DMS114 treated with DMSO at 0.1 percent for 48 hours (cell line): ENCODE measurements at regions not wholly inside any gene's neighbourhood (a gene's known extent, or its start where the extent isn't known, plus 50 kb on each side); places are given as distances from the start of the nearest gene placed in this dataset.

Source experiments
- DNase-seq: peaks from one replicate; lab custom pipeline; 2025; ENCODE audit not compliant: unreplicated experiment; lab: John Stamatoyannopoulos, UW

DNA sequence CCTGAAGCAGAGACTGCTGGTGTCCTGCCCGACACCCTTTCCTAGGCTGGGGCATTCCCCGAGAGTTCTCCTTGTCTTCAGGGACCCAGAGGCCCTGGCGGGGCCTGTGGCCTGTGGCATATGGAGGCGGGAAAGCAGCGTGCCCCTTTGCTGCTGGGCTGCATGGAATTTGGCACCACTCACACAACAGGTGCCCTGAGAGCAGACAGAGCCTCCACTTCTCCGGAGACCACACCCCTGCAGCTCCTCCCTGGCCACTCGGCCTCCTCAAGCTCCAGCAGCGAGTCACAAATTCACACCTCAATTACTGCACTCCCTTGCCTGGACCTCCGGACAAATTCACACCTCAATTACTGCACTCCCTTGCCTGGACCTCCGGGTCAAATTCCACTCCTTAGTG lies 1375.2 kb downstream of the TBC1D22A start:
- no peak for DNase-seq

DNA sequence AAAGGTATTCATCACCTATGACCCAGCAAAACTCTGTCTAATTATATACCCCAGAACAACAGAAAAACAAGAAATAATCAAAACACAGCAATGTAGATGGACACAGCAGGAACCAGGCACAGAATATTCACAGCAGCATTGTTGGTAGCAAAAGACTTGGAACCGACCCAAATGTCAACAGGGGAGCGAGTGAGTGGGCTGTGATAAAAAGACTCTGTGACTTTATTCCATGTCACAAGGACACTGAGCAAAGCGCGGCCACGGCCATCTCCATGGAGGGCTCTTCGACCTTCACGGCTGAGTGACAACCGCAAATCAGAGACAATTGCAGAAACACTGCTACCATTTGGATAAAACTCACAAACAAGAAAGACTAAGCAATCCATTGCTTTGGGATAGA lies 1373.1 kb downstream of the TBC1D22A start:
- no peak for DNase-seq

DNA sequence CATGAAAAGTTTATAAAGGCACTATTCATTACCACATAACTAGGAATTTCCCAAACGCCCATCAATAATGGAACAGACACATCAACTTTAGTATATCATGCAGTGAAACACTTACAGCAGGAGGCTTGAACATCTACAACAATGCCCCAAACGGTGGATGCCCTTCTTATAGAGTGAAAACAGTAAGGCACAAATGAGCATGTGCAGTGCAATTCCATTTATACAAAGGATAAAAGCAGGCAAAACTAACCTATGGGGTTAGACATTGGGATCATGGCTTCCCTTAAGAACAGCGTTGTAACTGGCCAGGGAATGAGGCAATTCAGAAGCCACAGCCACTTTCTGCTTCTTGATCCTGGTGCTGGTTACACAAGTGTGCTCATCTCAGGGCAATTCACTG lies 1363.0 kb downstream of the TBC1D22A start:
- no peak for DNase-seq

DNA sequence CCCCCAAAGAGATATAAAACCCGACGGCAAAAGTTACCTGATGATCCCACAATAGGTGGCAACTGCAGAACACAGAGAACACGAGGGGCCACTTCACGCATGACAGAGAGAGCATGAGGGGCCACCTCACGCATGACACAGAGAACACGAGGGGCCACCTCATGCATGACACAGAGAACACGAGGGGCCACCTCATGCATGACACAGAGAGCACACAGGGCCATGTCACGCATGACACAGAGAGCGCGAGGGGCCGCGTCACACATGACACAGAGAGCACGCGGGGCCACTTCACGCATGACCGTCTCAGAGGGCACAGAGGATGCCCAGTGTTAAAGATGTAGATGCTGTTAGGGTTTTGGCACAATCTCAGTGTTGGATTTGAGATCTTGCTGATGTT lies 1359.5 kb downstream of the TBC1D22A start:
- no peak for DNase-seq

DNA sequence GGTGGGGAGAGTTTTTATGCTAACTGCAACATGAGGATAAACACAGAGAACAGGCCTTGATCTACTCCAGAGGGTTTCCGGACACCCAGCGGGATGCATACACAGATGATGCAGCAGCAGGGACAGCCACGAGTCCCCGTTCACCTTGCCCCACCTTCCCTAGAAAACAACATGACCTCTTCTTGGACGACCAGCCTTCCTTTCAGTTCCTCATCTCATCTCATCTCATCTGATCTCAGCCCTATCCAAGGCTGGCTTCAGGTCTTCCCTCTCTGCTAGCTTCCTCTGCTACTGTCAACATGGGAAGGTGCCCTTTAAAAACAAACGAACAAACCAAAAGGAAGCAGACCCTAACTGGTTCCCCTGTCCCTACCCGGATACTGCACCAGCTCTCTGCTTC lies 1356.2 kb downstream of the TBC1D22A start:
- DNase-seq: no peak

DNA sequence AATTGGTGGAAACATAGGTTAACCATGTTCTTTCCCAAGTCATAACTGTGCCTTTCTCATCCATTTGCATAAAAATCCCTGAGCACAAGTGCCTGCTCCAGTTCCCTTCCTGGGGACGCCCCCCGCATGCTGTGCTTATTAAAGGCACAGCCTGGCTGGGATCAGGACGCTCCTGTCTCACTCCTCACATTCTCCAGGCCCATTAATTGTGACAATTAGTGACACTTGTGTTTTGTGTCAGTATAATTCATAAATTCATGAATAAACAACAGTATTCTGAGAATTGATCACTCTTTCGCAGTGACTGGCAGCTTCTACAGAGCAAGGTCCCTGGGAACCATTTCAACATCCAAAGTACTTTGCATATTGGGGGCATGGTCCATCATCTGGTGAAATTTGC lies 1354.4 kb downstream of the TBC1D22A start:
- no peak for DNase-seq

DNA sequence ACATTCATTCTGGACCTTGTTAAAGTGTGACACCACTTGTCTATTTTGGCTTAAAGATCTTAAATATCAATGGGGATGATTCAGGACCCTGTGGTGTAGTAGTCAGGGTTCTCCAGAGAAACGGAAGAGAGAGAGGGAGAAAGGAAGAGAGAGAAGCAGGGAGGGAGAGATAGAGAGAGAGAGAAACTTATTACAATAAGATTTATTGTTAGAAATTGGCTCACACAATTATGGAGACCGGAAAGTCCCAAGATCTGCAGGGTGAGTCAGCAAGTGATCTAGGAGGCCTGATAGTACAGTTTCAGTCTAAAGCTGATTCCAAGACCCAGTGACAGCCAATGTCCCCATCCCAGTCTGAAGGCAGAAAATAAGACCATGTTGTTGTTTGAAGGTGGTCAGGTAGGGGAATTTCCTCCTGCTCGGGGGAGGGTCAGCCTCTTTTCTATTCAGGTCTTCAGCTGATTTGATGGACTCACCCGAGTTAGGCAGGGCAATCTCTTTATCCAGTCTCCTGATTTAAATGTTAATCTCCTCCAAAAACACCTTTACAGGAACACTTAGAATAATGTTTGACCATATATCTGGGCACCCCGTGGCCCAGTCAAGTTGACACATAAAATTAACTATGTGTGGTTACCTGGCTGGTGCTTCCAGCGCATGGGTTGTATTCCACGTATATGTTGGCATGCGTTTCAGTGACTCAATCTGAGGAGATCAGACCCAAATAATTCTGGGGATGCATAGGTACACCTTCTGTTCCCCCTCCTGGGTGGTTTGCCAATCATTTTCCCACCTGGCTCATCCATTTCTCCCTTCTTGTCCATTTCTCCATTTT lies 1350.5 kb downstream of the TBC1D22A start:
- no peak for DNase-seq

DNA sequence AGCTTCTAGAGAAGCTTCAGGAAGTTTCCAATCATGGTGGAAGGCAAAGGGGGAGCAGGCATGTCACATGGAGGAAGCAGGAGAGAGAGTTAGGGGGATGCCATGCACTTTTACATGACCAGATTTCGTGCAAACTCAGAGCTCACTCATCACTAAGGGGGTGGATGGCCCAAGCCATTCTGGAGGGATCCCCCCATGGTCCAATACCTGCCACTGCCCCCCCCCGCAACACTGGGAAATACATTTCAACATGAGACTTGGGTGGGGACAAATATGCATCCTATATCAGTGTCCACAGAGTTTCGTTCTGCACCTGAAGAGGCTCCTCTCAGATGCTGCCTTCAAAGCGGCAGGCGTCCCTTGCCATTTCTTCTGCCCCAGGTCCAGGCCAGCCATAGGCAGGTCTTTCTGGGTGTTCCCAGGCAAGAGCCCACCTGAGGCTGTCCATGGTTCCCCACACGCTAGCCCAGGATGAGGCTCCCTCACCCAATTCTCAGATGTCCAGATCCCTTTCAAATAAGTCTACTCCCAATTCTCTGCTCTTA lies 1344.3 kb downstream of the TBC1D22A start:
- no peak for DNase-seq

DNA sequence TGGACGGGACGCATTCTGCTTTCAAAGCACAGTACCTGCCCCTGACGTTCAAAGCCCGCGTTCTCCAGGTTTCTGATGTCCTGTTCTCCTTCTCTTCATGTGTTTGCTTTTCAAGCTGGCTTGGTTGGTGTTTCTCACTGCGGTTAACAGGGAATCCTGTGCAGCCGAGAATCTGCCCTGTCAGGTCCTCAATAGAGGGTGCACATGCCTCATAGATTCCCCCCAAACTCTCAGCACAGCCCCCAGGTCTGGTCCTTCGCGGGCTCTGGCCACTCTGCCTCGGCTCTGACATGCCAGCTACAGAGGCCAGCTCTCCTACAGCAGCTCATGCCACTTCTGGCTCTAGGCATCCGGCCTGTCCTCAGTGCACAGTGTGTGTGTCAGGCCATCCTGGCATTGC lies 1343.8 kb downstream of the TBC1D22A start:
- DNase-seq: no peak

DNA sequence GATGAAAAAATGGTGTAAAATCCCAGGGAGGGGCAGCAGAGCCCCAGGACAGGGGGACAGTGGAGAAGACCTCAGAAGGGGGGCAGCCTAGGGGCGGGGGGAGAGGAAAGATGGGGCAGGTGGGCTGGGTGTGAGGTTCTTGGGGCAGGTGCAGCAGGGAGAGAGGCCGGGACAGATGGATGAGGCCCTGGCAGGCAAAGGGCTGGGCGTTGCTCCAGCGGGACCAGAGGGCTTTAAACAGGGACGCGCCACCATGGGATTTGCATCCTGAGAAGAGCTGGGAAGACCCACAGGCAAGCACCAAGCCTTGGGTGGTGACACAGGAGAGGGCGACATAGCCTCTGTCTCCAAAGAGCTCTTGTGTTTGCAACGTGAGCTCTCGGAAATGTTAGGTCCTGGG lies 1342.8 kb downstream of the TBC1D22A start:
- no peak for DNase-seq

DNA sequence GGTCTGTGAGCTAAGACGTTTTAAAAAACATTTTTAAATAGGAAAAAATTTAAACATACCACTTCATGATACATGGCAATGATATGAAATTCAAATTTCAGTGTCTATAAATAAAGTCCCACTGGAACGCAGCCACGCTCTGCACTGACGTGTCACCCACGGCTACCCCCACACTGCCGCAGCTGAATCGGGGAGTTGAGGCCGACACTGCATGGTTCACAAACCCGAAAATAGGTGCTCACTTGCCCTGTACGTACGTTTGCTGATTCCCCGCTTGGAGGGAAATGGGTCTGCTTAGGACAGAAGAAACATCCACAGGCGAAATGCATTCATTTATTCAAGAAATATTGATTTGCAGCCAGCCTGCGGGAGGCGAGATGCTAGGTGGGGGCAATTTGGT lies 1342.3 kb downstream of the TBC1D22A start:
- DNase-seq: no peak

DNA sequence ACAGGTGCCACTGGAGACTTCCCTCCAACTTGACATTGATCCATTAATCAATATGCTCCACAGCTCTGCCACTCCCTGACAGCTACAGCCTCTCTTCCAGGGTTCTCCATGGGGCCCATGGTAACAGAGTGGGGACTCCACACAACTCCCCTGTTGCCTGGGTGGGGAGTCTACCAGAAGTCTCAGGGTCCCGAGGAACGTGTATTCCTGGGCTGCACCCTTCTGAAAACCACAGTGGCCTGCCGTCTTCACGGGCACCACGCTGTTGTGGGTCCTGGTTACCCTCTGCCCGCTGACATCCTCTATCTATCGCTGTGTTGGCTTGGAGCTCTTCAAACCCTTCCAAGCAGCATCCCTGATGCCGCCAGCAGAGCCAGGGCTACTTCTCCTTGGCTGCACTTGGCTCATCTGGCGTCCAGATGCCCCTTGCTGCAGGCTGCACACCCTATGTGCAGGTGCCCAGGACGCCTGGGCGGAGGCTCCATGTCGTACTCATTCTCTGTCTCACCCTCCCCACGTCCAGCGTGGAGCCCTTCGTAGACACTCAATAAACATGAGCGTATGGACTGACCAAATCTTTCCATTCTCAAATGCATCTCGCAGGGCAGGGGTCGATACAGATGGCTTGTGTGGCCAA lies 1341.8 kb downstream of the TBC1D22A start:
- no peak for DNase-seq

DNA sequence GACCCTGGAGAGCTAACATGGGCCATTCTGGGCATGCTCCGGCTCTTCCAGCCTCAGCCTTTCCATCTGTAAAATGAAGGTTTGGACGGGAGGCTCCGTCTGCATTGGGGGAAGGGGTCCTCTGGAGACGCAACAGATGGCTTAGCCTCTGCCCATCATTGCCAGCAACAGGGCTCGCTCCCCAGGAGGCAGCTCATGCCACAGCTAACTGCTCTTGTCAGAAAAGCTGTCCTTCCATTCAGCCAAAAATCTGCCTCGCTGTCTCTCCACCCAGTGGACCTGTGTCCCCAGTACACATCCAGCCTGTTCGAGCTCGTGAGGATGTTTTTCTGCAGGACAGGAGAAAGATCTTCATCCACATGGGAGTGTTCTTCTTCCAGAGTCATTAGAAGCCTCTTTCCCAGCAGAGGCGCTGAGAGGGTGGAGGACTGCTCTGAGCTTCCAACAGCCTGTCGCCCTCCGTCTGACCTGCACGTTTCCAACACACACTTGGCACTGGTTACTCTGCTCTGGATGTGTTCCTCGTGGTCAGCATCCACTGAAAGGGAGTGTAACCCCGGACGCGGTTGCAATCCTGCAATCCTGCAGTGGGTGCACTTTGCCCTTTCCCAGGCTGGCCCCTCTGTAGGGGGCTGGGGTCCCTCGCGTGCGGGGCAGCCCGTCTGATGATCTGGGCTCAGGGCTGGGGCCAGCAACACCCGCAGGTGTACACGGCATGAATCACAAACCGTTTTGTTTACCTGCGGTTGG lies 1340.9 kb downstream of the TBC1D22A start:
- no peak for DNase-seq

DNA sequence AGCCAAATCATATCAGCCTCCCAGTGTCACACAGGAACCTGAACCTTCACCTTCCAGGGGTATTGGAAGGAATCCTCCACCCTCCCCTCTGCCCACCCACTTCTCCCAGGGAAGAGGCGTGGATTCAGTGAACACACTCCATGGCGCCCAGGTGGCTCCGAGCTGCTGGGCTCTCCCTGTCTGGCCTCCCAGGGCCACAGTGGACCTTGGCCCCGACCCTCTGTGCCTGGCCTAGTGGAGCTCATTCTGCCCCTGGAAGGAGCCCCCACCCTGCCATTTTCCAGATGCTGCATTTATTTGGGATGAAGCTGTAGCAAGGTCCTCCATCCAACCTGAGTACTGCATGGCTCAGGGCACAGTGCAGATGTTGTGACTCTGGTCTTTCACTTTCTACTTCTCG lies 1340.1 kb downstream of the TBC1D22A start:
- no peak for DNase-seq

DNA sequence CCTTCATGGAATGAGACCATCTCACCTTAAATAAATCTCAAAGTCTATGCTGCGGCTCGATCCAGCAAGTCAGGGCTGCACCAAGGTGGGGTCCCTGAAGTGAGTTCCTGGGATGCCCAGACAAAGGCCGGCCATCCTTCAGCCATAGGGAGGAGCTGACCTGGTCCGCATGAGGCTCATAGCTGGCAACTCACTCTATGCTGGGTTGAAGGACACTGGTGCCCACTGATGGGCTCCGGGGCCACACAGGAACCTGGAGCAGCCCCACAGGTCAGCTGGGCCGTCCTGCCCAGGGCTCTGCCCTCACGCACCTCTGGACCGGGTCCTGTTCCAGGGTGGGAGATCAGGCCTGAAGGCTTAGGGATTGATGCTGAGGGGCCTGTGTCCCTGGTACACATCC lies 1339.3 kb downstream of the TBC1D22A start:
- DNase-seq: no peak

DNA sequence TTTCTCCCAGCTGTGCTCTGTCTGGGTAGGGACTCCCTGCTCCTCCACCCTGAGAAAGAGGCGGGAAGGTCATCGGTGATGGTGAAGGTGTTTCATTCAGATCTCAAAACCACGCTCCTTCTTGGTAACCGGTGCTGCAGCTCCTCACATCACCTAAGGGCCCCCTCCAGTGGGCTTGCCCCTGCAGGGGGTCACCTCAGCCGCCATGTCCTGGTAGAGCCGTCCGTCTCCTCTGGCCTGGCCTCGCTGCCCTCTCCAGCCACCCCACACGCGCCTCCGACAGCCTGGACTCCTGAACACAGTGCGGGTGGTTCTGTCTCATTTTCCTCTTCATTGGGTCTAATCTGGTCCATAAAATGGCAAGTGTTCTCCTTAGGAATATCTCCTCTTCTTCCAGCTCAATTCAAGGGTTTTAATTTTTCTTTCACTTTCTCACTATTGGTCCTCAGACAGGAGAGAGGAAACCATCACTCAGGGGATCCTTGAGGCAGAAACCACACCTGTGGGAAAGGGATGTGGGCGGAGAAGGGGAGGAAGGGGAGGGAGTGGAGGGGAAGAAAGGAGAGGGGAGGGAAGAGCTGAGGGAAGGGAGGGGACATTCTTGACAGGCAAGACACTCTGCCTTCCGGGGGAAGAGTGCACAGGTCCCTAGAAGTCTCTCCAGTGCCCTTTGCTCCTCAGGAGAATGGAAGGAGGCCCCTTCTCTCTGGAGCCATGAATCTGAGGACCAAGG lies 1338.4 kb downstream of the TBC1D22A start:
- no peak for DNase-seq

DNA sequence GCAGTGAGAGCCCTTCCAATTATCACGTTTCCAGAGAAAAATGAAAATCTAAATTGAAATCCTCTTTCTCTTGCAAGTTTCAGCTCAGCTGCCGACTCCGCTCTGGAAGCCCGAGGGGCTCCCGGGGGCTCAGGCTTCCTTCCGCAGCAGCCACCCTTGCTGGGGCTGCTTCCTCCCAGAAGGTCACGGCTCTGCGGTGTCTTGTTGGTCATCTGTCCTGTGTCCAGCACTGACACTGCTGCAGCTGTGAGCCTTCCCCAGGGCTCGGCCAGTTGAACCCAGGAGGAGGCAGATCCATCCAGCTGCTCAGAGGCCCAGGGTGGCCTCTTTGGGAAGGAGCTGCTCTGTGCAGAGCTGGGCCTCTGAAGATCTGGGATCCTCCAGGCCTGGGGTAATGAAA lies 1337.2 kb downstream of the TBC1D22A start:
- no peak for DNase-seq

DNA sequence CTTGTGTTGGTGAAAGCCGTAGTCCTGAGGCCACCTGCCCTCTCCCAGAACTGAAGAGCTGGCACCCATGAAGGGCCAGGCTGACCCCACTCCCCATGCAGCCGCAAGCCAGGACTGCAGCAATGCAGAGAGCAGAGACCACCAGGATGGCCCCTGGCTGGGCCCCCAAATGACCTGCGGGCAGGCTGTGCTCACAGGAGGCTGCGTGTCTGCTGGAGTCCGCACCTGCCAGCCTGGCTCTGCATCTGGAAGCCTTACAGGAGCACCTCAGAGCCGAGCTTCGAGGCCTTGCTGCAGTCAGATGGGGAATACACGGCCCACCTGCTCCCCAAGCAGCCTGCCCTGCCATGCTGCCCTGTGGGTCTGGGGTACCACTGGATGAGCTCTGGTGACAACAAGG lies 1336.8 kb downstream of the TBC1D22A start:
- no peak for DNase-seq

DNA sequence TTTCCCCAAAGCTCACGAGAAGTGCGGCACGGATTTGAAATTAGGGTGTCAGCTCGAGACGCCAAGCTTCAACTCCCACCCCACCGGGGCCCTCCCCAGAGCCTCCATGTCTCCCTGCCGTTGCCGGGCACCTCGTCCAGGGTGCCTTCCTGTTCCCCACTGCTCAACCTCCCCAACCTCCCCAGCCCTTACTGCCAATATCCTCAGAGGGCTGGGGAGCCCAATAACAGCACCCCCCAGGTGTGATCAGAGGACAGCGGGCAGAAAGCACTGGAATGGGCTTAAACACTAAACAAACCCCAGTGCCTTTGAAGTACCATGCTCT lies 1336.4 kb downstream of the TBC1D22A start:
- no peak for DNase-seq

DNA sequence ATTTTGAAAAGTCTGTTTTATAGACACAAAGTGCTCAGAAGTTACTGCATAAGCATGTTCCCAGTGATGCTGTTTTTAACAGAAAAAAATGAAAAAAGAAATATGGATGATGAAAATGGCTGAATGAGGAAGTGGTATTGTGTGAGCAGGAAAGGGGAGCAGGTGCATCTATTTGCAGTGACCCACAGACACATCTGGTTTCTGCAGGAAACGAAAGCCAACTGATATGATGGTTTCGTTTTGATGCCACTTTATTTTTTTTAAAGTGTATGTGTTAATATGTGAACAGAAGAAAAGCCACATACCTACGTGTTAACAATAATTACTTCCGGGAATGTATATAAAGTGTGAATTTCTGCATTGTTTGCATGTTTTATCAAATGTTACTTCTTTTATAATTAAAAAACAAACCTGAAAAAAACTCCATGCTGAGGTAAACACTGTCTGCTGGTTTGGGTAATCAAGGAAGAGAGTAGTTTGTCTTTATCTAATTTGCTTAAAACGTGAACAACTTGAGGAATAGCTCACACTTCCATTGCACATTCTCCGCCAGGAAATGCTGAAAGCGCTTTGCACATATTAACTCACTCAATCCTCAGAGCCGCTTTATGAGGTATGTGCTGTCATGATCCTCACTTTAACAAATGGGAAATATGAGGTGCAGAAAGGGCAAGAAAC lies 1335.9 kb downstream of the TBC1D22A start:
- no peak for DNase-seq

DNA sequence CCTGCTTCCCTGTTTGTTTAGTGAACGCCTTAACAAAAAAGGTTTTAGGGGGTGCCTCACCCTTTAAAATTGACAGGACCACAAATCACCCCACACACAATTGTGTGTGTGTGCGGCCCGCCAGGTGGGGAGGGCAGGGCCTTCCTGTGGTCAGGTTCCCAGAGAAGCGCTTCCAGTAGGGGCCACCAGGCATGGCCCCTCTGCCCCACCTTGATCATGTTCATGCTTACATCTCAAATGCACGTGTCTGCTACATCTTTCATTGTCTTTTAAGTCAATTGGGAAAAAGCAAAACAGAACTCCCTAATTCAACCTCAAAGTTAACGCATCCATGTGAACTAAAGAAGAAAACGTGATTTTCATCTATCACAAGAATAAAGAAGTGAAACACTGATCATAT lies 1335.3 kb downstream of the TBC1D22A start:
- no peak for DNase-seq
